ENCODE measurements at regions not wholly inside any gene's neighbourhood (a gene's known extent, or its start where the extent isn't known, plus 50 kb on each side); places are given as distances from the start of the nearest gene placed in this dataset.

DNA sequence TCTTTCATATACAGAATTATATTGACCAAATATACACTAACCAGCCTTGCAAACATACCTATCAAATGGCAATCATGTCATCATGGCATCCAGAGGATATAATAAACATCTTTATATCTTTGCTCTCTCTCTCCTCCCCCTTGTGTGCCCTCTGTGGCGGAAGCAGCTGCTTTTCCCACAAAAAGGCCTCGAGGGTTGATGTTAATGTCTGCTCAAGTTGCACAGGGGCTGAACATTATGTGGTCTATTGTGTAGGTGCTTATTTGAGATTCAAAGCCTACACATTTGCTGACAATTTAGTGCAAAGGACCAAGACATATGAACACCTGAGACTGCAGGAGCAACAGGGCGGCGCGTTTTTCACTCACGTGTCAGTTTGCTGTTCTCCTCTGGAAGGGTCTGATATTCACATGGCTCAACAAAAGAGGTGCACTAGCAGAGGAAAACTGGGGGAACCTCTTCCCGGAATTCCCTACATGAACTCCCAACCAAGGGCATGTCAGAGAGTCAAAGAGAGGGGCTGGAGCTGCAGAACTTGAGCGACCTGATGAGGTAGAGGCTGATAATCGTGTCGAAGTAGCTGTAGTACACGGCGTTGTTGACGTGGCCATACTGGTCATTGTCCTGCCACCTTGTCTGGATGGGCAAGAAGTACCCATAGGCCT is 138.8 kb downstream of the RCN1 start:
- no peak overlapping the region for H3K4me3 ChIP-seq (ENCODE audit: control insufficient read depth, low read depth, low read length)
- no peak for DNase-seq (ENCODE audit: low read depth)
- TF ChIP-seq, protein P1, sequence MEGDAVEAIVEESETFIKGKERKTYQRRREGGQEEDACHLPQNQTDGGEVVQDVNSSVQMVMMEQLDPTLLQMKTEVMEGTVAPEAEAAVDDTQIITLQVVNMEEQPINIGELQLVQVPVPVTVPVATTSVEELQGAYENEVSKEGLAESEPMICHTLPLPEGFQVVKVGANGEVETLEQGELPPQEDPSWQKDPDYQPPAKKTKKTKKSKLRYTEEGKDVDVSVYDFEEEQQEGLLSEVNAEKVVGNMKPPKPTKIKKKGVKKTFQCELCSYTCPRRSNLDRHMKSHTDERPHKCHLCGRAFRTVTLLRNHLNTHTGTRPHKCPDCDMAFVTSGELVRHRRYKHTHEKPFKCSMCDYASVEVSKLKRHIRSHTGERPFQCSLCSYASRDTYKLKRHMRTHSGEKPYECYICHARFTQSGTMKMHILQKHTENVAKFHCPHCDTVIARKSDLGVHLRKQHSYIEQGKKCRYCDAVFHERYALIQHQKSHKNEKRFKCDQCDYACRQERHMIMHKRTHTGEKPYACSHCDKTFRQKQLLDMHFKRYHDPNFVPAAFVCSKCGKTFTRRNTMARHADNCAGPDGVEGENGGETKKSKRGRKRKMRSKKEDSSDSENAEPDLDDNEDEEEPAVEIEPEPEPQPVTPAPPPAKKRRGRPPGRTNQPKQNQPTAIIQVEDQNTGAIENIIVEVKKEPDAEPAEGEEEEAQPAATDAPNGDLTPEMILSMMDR (IDR thresholded peaks at IDR 0.05; ENCODE audit: control insufficient read depth, insufficient read depth, low read depth, low read length, missing control alignments): no peak

DNA sequence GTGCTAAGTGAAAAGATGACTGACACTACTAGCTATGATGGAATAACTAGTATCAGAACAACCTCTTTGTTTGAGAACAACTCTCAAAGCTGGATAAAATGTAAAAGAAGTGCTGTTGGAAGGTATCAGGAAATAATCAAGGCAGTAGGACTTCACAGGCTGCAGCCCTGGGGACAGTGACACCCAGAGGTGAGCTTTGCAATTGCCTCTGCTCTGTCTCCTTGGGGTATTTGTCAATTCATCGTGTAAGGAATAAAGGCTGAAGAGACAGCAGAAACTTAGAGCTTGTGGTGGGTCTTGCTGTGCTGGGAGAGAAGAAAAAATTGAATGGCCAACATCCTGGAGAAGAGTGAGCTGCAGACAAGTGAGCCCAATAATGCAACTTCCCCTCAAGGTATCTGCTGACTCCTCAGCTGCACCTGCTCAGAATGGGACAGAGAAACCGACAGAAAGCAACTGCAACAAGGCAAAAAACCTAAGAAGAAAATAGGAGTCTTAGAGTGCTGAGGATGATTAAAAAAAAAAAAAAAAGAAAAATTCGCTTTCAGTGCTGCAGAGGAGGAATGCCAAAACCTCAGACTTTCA is 141.1 kb downstream of the RCN1 start:
- no peak overlapping the region for H3K4me3 ChIP-seq (ENCODE audit: control insufficient read depth, low read depth, low read length)
- no peak for DNase-seq (ENCODE audit: low read depth)
- TF ChIP-seq, protein P1 (IDR thresholded peaks at IDR 0.05; ENCODE audit: control insufficient read depth, insufficient read depth, low read depth, low read length, missing control alignments): peak; percentile 68

DNA sequence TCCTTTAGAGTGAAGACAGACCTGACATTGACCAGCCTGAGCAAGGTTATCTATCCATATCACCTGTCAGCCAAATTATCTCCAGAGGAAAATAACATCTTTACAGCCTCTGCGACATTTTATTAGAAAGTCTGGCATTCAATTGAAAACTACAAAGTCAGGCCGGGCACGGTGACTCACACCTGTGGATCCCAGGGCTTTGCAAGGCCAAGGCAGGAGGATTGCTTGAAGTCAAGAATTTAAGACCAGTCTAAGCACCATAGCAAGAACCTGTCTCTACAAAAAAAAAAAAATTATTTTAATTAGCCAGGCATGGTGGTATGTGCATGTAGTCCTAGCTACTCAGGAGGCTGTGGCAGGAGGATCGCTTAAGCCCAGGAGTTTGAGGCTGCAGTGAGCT is 141.6 kb downstream of the RCN1 start:
- no peak for DNase-seq (ENCODE audit: low read depth)
- TF ChIP-seq, protein P1 (IDR thresholded peaks at IDR 0.05; ENCODE audit: control insufficient read depth, insufficient read depth, low read depth, low read length, missing control alignments): no peak
- H3K4me3 ChIP-seq (ENCODE audit: control insufficient read depth, low read depth, low read length): no peak overlapping the region

DNA sequence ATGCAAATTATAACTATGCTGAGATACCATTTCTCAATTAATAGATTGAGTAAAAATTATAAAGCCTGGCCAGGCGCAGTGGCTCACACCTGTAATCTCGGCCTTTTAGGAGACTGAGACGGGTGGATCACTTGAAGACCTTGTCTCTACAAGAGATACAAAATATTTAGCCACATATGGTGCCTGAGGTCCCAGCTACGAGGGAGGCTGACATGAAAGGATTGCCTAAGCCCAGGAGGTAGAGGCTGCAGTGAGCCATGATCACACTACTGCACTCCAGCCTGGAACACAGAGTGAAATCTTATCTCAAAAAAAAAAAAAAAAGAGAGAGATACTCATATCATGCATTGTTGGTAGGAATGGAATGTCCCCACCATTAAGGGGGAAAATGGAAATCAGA is 142.4 kb downstream of the RCN1 start:
- TF ChIP-seq, protein P1 (IDR thresholded peaks at IDR 0.05; ENCODE audit: control insufficient read depth, insufficient read depth, low read depth, low read length, missing control alignments): no peak
- no peak overlapping the region for H3K4me3 ChIP-seq (ENCODE audit: control insufficient read depth, low read depth, low read length)
- DNase-seq (ENCODE audit: low read depth): no peak

DNA sequence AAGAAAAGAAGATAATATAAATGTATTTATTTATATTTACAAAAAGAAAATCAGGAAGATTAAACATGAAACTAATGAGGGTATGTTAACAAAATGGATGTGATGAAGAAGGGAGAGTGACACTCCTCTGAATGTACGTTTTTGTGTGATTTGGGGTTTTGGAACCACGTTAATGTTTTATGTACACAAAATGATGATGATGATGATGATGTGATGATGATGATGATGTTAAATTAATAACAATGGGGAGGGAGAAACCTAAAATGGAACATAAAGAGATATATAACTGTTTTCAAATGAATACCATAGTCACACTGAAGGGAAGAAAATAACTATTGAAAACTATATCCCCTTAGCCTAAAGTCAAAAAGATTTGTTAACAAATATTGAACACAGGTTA is 143.1 kb downstream of the RCN1 start:
- no peak for DNase-seq (ENCODE audit: low read depth)
- H3K4me3 ChIP-seq (ENCODE audit: control insufficient read depth, low read depth, low read length): no peak overlapping the region
- TF ChIP-seq, protein P1 (IDR thresholded peaks at IDR 0.05; ENCODE audit: control insufficient read depth, insufficient read depth, low read depth, low read length, missing control alignments): no peak

DNA sequence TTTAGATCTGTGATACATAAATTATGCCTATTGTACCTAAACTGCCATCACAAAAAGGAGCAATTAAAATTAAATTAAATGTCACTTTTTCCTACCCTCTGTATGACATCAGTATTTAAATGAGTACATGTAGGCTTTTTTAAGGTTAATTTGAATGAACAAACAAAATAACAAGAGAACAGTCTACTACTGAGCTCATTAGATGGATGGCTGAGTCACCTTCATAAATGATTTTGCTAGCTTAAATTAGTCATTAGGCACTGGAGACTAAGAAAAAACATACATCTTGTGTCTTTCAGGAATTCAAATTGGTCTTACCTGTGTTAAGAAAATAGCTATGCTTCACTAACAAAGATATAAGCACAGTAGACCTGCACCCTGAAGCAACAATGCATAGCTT is 153.6 kb downstream of the RCN1 start:
- no peak overlapping the region for H3K4me3 ChIP-seq (ENCODE audit: control insufficient read depth, low read depth, low read length)
- DNase-seq (ENCODE audit: low read depth): no peak
- TF ChIP-seq, protein P1 (IDR thresholded peaks at IDR 0.05; ENCODE audit: control insufficient read depth, insufficient read depth, low read depth, low read length, missing control alignments): no peak

All from AG09309 (cell line).